ENCODE measurements at regions not wholly inside any gene's neighbourhood (a gene's known extent, or its start where the extent isn't known, plus 50 kb on each side); places are given as distances from the start of the nearest gene placed in this dataset.

DNA sequence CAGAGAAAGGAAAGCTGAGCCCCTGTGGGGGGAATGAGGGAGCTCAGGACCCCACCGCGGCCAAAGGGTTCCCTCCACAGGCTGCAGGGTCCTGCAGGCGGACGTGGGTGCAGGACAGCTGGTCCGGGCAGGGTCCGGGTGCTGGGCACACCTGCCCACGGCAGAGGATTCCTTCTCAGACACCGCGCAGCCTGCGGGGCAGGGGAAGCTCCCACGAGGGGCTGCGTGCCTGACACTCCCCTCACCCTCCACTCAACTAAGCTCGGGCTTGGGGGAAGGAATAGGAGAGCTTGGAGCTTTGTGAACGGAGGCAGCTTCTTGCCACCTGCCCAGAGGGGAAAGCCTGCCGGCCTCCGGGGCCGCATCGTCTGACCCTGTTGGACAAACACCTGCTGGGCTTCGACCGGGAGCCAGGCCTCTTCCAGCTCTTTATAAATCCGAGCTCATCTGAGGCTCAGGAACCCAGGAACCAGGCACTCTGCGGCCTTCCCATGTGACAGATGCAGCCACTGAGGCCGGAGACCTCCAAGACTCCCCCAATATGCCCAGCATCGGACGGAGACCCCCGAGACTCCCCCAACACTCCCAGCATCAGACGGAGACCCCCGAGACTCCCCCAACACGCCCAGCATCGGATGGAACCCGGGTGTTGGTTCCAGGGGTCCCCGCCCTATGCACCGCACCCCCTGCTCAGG lies 97.3 kb downstream of the PDGFA start:
- Mint-ChIP-seq H3K4me1 (peaks cover 8 to 21% of the 10 kb centered on the region in 2 experiments), H3K27ac (no peak overlapping the region), H3K36me3 (ENCODE audit: insufficient read depth in 1 of 3, low read depth in 3 of 3) (peaks cover 3 to 12% (median 5%) of the 10 kb centered on the region in 3 experiments; a peak in 5 of 7 replicates), H3K27me3 (ENCODE audit: low read depth) (peaks cover 14% of the 10 kb centered on the region), H3K9me3 (peaks cover 12 to 14% of the 10 kb centered on the region in 2 experiments), H3K4me3 (no peak overlapping the region)
- no peak overlapping the region for H4K91ac ChIP-seq (ENCODE audit: insufficient read length, low read depth, low read length)
- H3K23me2 ChIP-seq (ENCODE audit: insufficient read length, low read depth, low read length, poor library complexity, severe bottlenecking): no peaks in the 10 kb centered on the region
- no peaks in the 10 kb centered on the region for H3K4me1 ChIP-seq (ENCODE audit: insufficient read depth, low read length)
- DNase-seq: no peak
- WGBS (ENCODE audit: extremely low coverage, insufficient read length, low lambda C conversion rate): no CpG with 5 or more reads among the region's 33 CpGs
- no peak overlapping the region for H3K4ac ChIP-seq (ENCODE audit: low read depth, low read length)
- H3K18ac ChIP-seq (ENCODE audit: insufficient read length, low read depth, low read length): no peak overlapping the region
- no peak overlapping the region for H2BK12ac ChIP-seq (ENCODE audit: insufficient read length, low read depth, low read length)
- no peaks in the 10 kb centered on the region for H3K9me3 ChIP-seq (ENCODE audit: control insufficient read depth, low read depth, low read length)
- no peak overlapping the region for H2AK5ac ChIP-seq (ENCODE audit: insufficient read length, low read length)
- no peak overlapping the region for H3K27ac ChIP-seq (ENCODE audit: insufficient read length, low read depth, low read length)
- H2BK20ac ChIP-seq (ENCODE audit: low read depth, low read length, poor library complexity, severe bottlenecking): no peak overlapping the region
- H4K5ac ChIP-seq (ENCODE audit: insufficient read length, low read depth, low read length): no peak overlapping the region
- no peak overlapping the region for H2BK5ac ChIP-seq (ENCODE audit: insufficient read length, low read length)
- H3K23ac ChIP-seq (ENCODE audit: insufficient read length, low read depth, low read length): no peak overlapping the region
- no peaks in the 10 kb centered on the region for H3K79me2 ChIP-seq (ENCODE audit: insufficient read depth, low read length)
- TF ChIP-seq, protein P1, sequence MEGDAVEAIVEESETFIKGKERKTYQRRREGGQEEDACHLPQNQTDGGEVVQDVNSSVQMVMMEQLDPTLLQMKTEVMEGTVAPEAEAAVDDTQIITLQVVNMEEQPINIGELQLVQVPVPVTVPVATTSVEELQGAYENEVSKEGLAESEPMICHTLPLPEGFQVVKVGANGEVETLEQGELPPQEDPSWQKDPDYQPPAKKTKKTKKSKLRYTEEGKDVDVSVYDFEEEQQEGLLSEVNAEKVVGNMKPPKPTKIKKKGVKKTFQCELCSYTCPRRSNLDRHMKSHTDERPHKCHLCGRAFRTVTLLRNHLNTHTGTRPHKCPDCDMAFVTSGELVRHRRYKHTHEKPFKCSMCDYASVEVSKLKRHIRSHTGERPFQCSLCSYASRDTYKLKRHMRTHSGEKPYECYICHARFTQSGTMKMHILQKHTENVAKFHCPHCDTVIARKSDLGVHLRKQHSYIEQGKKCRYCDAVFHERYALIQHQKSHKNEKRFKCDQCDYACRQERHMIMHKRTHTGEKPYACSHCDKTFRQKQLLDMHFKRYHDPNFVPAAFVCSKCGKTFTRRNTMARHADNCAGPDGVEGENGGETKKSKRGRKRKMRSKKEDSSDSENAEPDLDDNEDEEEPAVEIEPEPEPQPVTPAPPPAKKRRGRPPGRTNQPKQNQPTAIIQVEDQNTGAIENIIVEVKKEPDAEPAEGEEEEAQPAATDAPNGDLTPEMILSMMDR (conservative IDR thresholded peaks at IDR 0.05): no peak
- H3T11ph ChIP-seq (ENCODE audit: low read length): no peak overlapping the region
- no peak overlapping the region for H3K4me2 ChIP-seq (ENCODE audit: insufficient read depth, insufficient read length, low read length)
- H4K8ac ChIP-seq (replicated peaks; ENCODE audit: insufficient read length, low read depth, low read length): no peak overlapping the region
- H2BK120ac ChIP-seq (ENCODE audit: low read depth, low read length, poor library complexity, severe bottlenecking): no peak overlapping the region
- H3K56ac ChIP-seq (ENCODE audit: insufficient read length, low read depth, low read length): no peak overlapping the region
- no peaks in the 10 kb centered on the region for H3K27me3 ChIP-seq (ENCODE audit: insufficient read depth, low read length)
- H3K14ac ChIP-seq (ENCODE audit: insufficient read depth, low read length): no peak overlapping the region
- no peak overlapping the region for H2BK15ac ChIP-seq (ENCODE audit: low read depth, low read length)
- H3K9ac ChIP-seq (ENCODE audit: extremely low read depth, insufficient read length, low read length): no peak overlapping the region
- no peaks in the 10 kb centered on the region for H3K79me1 ChIP-seq (ENCODE audit: insufficient read depth, low read depth, low read length, poor library complexity, severe bottlenecking)
- no peaks in the 10 kb centered on the region for H4K20me1 ChIP-seq (ENCODE audit: control insufficient read depth, insufficient read depth, insufficient read length)
- H2AFZ ChIP-seq (ENCODE audit: low read length): no peak overlapping the region
